Fibroblast of lung (primary cell): ENCODE measurements at regions not wholly inside any gene's neighbourhood (a gene's known extent, or its start where the extent isn't known, plus 50 kb on each side); places are given as distances from the start of the nearest gene placed in this dataset.

Source experiments
- DNase-seq, 2 donors: peaks; one replicate each; pipeline versions ENCODE4 v3.0.0 to v3.0.0-alpha.2; 2010; ENCODE audit warnings: low read depth in 2 of 2
- H2AFZ ChIP-seq: 2 replicates; pipeline ENCODE4 v1.5.1; 2012; ENCODE audit warnings: low read length, control low read depth, inconsistent platforms
- H3K27ac ChIP-seq: 2 replicates; pipeline ENCODE4 v1.5.1; 2011; ENCODE audit warnings: low read length, control low read depth; ENCODE audit not compliant: insufficient read depth
- H3K27me3 ChIP-seq: 2 replicates; pipeline ENCODE4 v1.5.1; 2011; ENCODE audit warnings: mild to moderate bottlenecking, low read length; ENCODE audit not compliant: control insufficient read depth, insufficient read depth
- H3K36me3 ChIP-seq: 2 replicates; pipeline ENCODE4 v1.5.1; 2011; ENCODE audit warnings: low read length; ENCODE audit not compliant: control insufficient read depth, insufficient read depth
- H3K4me1 ChIP-seq: 2 replicates; pipeline ENCODE4 v1.5.1; 2011; ENCODE audit warnings: low read length; ENCODE audit not compliant: control insufficient read depth, insufficient read depth; ENCODE audit errors: extremely low read depth
- H3K4me2 ChIP-seq: 2 replicates; pipeline ENCODE4 v1.5.1; 2011; ENCODE audit warnings: low read length, control low read depth; ENCODE audit not compliant: insufficient read depth; ENCODE audit errors: extremely low read depth
- H3K4me3 ChIP-seq, 4 experiments: fragments of 200-600 bp in 1 of 4; sonication (generic) in 1 of 4; replicated peaks in 1 of 4; 2 replicates each; pipeline ENCODE4 v1.5.1; 2011 to 2016; ENCODE audit warnings: low read length in 4 of 4, low read depth in 3 of 4, mild to moderate bottlenecking in 3 of 4, control low read depth in 2 of 4, inconsistent platforms in 1 of 4, mixed read lengths in 1 of 4; ENCODE audit not compliant: insufficient read depth in 1 of 4; ENCODE audit errors: control extremely low read depth in 1 of 4
- H3K79me2 ChIP-seq: 2 replicates; pipeline ENCODE4 v1.5.1; 2012; ENCODE audit warnings: mild to moderate bottlenecking, low read length, inconsistent platforms; ENCODE audit not compliant: control insufficient read depth, insufficient read depth
- H3K9ac ChIP-seq: 2 replicates; pipeline ENCODE4 v1.5.1; 2011; ENCODE audit warnings: mild to moderate bottlenecking, low read length, control low read depth; ENCODE audit not compliant: insufficient read depth
- H3K9me3 ChIP-seq: 2 replicates; pipeline ENCODE4 v1.5.1; 2012; ENCODE audit warnings: low read depth, low read length; ENCODE audit not compliant: control insufficient read depth, insufficient read depth
- H4K20me1 ChIP-seq: 2 replicates; pipeline ENCODE4 v1.5.1; 2011; ENCODE audit warnings: low read length; ENCODE audit not compliant: control insufficient read depth, insufficient read depth; ENCODE audit errors: extremely low read depth
- CTCF ChIP-seq, 2 donors: IDR thresholded peaks in 1 of 2; conservative IDR thresholded peaks in 1 of 2; 1 replicate in 1 of 2; 2 replicates in 1 of 2; pipeline ENCODE4 v1.5.1; 2011 to 2012; ENCODE audit warnings: low read length in 2 of 2, control low read depth in 1 of 2, inconsistent platforms in 1 of 2, low read depth in 1 of 2, mild to moderate bottlenecking in 1 of 2
- EZH2 ChIP-seq: IDR thresholded peaks from 2 replicates; pipeline ENCODE4 v1.5.1; 2012; ENCODE audit warnings: low read length, control low read depth, mild to moderate bottlenecking; ENCODE audit errors: missing control alignments

GRCh38 chr2:183416753-183417152 is 292.5 kb downstream of the NUP35 start:
- Histone ChIP-seq H3K9ac (no peak overlapping the region), H4K20me1 (no peaks in the 10 kb centered on the region), H3K36me3 (no peaks in the 10 kb centered on the region), H3K4me3 (no peak overlapping the region), H2AFZ (no peak overlapping the region), H3K9me3 (no peaks in the 10 kb centered on the region), H3K79me2 (no peaks in the 10 kb centered on the region), H3K27me3 (no peaks in the 10 kb centered on the region), H3K27ac (no peak overlapping the region), H3K4me1 (no peaks in the 10 kb centered on the region), H3K4me2 (no peak overlapping the region)
- no peak for DNase-seq
- TF ChIP-seq CTCF (conservative IDR thresholded peaks at IDR 0.05 in 1 of 2, IDR thresholded peaks at IDR 0.05 in 1 of 2; ENCODE audit: low read depth in 1 of 2, low read length in 2 of 2) (no peak), EZH2 (no peak)

- TF ChIP-seq CTCF (conservative IDR thresholded peaks at IDR 0.05 in 1 of 2, IDR thresholded peaks at IDR 0.05 in 1 of 2; ENCODE audit: low read depth in 1 of 2, low read length in 2 of 2), result no peak
- TF ChIP-seq EZH2, result no peak
- no peak for DNase-seq
- Histone ChIP-seq H3K4me3 (no peak overlapping the region), H3K4me2 (no peak overlapping the region), H3K27ac (no peak overlapping the region), H3K9ac (no peak overlapping the region), H3K9me3 (no peaks in the 10 kb centered on the region), H3K36me3 (no peaks in the 10 kb centered on the region), H4K20me1 (no peaks in the 10 kb centered on the region), H3K4me1 (no peaks in the 10 kb centered on the region), H3K79me2 (no peaks in the 10 kb centered on the region), H3K27me3 (no peaks in the 10 kb centered on the region), H2AFZ (no peak overlapping the region)
These were observed 302.6 kb downstream of the NUP35 start for GRCh38 chr2:183426825-183427224.

- DNase-seq, result no peak
- H2AFZ ChIP-seq, result no peak overlapping the region
- TF ChIP-seq EZH2 (no peak), CTCF (conservative IDR thresholded peaks at IDR 0.05 in 1 of 2, IDR thresholded peaks at IDR 0.05 in 1 of 2; ENCODE audit: low read depth in 1 of 2, low read length in 2 of 2) (no peak)
These were observed 303.3 kb downstream of the NUP35 start for GRCh38 chr2:183427558-183427957.

More at GRCh38 chr2:183427558-183427957, 303.3 kb downstream of the NUP35 start:
- no peak overlapping the region for H3K9ac ChIP-seq
- H3K9me3 ChIP-seq, result no peaks in the 10 kb centered on the region
- H3K4me1 ChIP-seq, result no peaks in the 10 kb centered on the region
- H3K27ac ChIP-seq, result no peak overlapping the region
- H3K4me3 ChIP-seq, result no peak overlapping the region
- H3K4me2 ChIP-seq, result no peak overlapping the region
- H3K27me3 ChIP-seq, result no peaks in the 10 kb centered on the region
- no peaks in the 10 kb centered on the region for H3K36me3 ChIP-seq
- no peaks in the 10 kb centered on the region for H3K79me2 ChIP-seq
- no peaks in the 10 kb centered on the region for H4K20me1 ChIP-seq
